SK-N-SH treated with all-trans-retinoic acid at 6 μM for 48 hours (cell line): ENCODE measurements at regions not wholly inside any gene's neighbourhood (a gene's known extent, or its start where the extent isn't known, plus 50 kb on each side); places are given as distances from the start of the nearest gene placed in this dataset.

Experiments
- ATAC-seq: fragments of 200-7000 bp; cut with Tn5 transposase; 3 replicates; pipeline ENCODE4 v1.9.1; 2020; ENCODE audit warnings: mild to moderate bottlenecking, moderate library complexity
- ARNTL ChIP-seq: fragments of 450-650 bp; formaldehyde crosslinking; IDR thresholded peaks from 2 replicates; pipeline ENCODE4 v1.5.0; 2020; ENCODE audit warnings: low read depth, mild to moderate bottlenecking, moderate library complexity, borderline replicate concordance
- CREB5 ChIP-seq: fragments of 250-450 bp; sonication (Bioruptor Pico); IDR thresholded peaks from 2 replicates; pipeline ENCODE4 v1.5.1; 2020; ENCODE audit warnings: low read depth, mild to moderate bottlenecking, moderate library complexity
- CSDC2 ChIP-seq: fragments of 250-450 bp; sonication (Bioruptor Pico); IDR thresholded peaks from 2 replicates; pipeline ENCODE4 v1.5.0; 2020; ENCODE audit warnings: mild to moderate bottlenecking, moderate library complexity
- CSRNP3 ChIP-seq: fragments of 250-450 bp; sonication (Bioruptor Pico); IDR thresholded peaks from 2 replicates; pipeline ENCODE4 v1.5.1; 2021; ENCODE audit warnings: mild to moderate bottlenecking, moderate library complexity
- ESRRG ChIP-seq: fragments of 250-450 bp; sonication (Bioruptor Pico); IDR thresholded peaks from 2 replicates; pipeline ENCODE4 v1.6.1; 2021; ENCODE audit warnings: mild to moderate bottlenecking
- GLIS3 ChIP-seq: fragments of 250-450 bp; sonication (Bioruptor Pico); IDR thresholded peaks from 2 replicates; pipeline ENCODE4 v1.5.0; 2020; ENCODE audit warnings: mild to moderate bottlenecking, moderate library complexity
- ISL1 ChIP-seq: fragments of 250-450 bp; sonication (Bioruptor Pico); IDR thresholded peaks from 2 replicates; pipeline ENCODE4 v2.1.2; 2022; ENCODE audit warnings: mild to moderate bottlenecking, moderate library complexity
- OSR1 ChIP-seq: fragments of 250-450 bp; sonication (Bioruptor Pico); IDR thresholded peaks from 2 replicates; pipeline ENCODE4 v1.8.0; 2022; ENCODE audit warnings: moderate library complexity, mild to moderate bottlenecking, inconsistent platforms
- PATZ1 ChIP-seq: fragments of 250-450 bp; sonication (Bioruptor Pico); IDR thresholded peaks from 2 replicates; pipeline ENCODE4 v1.8.0; 2020; ENCODE audit warnings: mild to moderate bottlenecking, moderate library complexity, borderline replicate concordance
- POU6F1 ChIP-seq: fragments of 250-450 bp; sonication (Bioruptor Pico); IDR thresholded peaks from 2 replicates; pipeline ENCODE4 v1.8.0; 2021; ENCODE audit warnings: low read depth, mild to moderate bottlenecking, moderate library complexity, borderline replicate concordance
- RARB ChIP-seq: fragments of 250-450 bp; sonication (Bioruptor Pico); IDR thresholded peaks from 2 replicates; pipeline ENCODE4 v1.8.0; 2021; ENCODE audit warnings: mild to moderate bottlenecking, moderate library complexity
- SNAI2 ChIP-seq: fragments of 250-450 bp; sonication (Bioruptor Pico); IDR thresholded peaks from 2 replicates; pipeline ENCODE4 v1.5.0; 2020; ENCODE audit warnings: mild to moderate bottlenecking, moderate library complexity
- TCF4 ChIP-seq: fragments of 250-450 bp; sonication (Bioruptor Pico); IDR thresholded peaks from 2 replicates; pipeline ENCODE4 v1.8.0; 2021; ENCODE audit warnings: mild to moderate bottlenecking, moderate library complexity, borderline replicate concordance
- TOX ChIP-seq: fragments of 250-450 bp; sonication (Bioruptor Pico); IDR thresholded peaks from 2 replicates; pipeline ENCODE4 v1.8.0; 2021; ENCODE audit warnings: mild to moderate bottlenecking, moderate library complexity, borderline replicate concordance
- TSHZ2 ChIP-seq: fragments of 250-450 bp; sonication (Bioruptor Pico); IDR thresholded peaks from 2 replicates; pipeline ENCODE4 v1.5.0; 2020; ENCODE audit warnings: mild to moderate bottlenecking, moderate library complexity
- ZC3H10 ChIP-seq: fragments of 250-450 bp; sonication (Bioruptor Pico); IDR thresholded peaks from 2 replicates; pipeline ENCODE4 v1.5.1; 2021; ENCODE audit warnings: mild to moderate bottlenecking, moderate library complexity
- ZFP3 ChIP-seq: fragments of 250-450 bp; sonication (Bioruptor Pico); IDR thresholded peaks from 2 replicates; pipeline ENCODE4 v1.5.0; 2020; ENCODE audit warnings: mild to moderate bottlenecking, moderate library complexity
- ZNF565 ChIP-seq: fragments of 450-650 bp; formaldehyde crosslinking; conservative IDR thresholded peaks from 2 replicates; pipeline ENCODE4 v1.5.0; 2020; ENCODE audit warnings: low read depth, mild to moderate bottlenecking, moderate library complexity
- ZNF70 ChIP-seq: fragments of 450-650 bp; formaldehyde crosslinking; IDR thresholded peaks from 2 replicates; pipeline ENCODE4 v1.5.0; 2020; ENCODE audit warnings: mild to moderate bottlenecking, moderate library complexity
- ZNF8 ChIP-seq: fragments of 450-650 bp; formaldehyde crosslinking; IDR thresholded peaks from 2 replicates; pipeline ENCODE4 v1.5.0; 2020; ENCODE audit warnings: mild to moderate bottlenecking, moderate library complexity

- TF ChIP-seq GLIS3 (CRISPR knock-in tag), result no peak
- no peak for TF ChIP-seq ZFP3 (CRISPR knock-in tag)
- TF ChIP-seq TOX (CRISPR knock-in tag), result no peak
- TF ChIP-seq ESRRG, result no peak
- TF ChIP-seq OSR1 (CRISPR knock-in tag), result no peak
- no peak for TF ChIP-seq CSRNP3 (CRISPR knock-in tag)
- TF ChIP-seq TSHZ2, result no peak
- no peak for TF ChIP-seq ZC3H10 (CRISPR knock-in tag)
- no peak for TF ChIP-seq CSDC2 (CRISPR knock-in tag)
- TF ChIP-seq ZNF70 (CRISPR knock-in tag), result no peak
- no peak for TF ChIP-seq POU6F1 (CRISPR knock-in tag)
- TF ChIP-seq ISL1 (CRISPR knock-in tag), result no peak
- TF ChIP-seq RARB, result no peak
- no peak for TF ChIP-seq ZNF8 (CRISPR knock-in tag)
- no peak for TF ChIP-seq TCF4 (CRISPR knock-in tag)
- no peak for TF ChIP-seq ZNF565 (CRISPR knock-in tag)
- TF ChIP-seq, all 23 proteins: peak for 0
Observed at GRCh38 chr11:42524534-42525227, 787.1 kb upstream of the API5 start.

GRCh38 chr11:42526426-42526825, 785.4 kb upstream of the API5 start:
- TF ChIP-seq ESRRG (no peak), POU6F1 (CRISPR knock-in tag) (no peak), ZNF565 (CRISPR knock-in tag) (no peak), ZNF8 (CRISPR knock-in tag) (no peak), RARB (no peak), ARNTL (CRISPR knock-in tag) (no peak), ZC3H10 (CRISPR knock-in tag) (no peak)
- no peak for ATAC-seq

More at GRCh38 chr11:42524534-42525227, 787.1 kb upstream of the API5 start:
- peak; percentile 22; the same call in 1 of the 3 replicates for ATAC-seq

GRCh38 chr11:42528471-42528870, 783.3 kb upstream of the API5 start:
- no peak for ATAC-seq
- no peak for TF ChIP-seq SNAI2
- TF ChIP-seq POU6F1 (CRISPR knock-in tag), result no peak
- no peak for TF ChIP-seq TOX (CRISPR knock-in tag)
- no peak for TF ChIP-seq CREB5 (CRISPR knock-in tag)
- no peak for TF ChIP-seq GLIS3 (CRISPR knock-in tag)
- TF ChIP-seq RARB, result no peak
- no peak for TF ChIP-seq OSR1 (CRISPR knock-in tag)
- no peak for TF ChIP-seq PATZ1 (CRISPR knock-in tag)
